ENCODE measurements at regions not wholly inside any gene's neighbourhood (a gene's known extent, or its start where the extent isn't known, plus 50 kb on each side); places are given as distances from the start of the nearest gene placed in this dataset.

DNA sequence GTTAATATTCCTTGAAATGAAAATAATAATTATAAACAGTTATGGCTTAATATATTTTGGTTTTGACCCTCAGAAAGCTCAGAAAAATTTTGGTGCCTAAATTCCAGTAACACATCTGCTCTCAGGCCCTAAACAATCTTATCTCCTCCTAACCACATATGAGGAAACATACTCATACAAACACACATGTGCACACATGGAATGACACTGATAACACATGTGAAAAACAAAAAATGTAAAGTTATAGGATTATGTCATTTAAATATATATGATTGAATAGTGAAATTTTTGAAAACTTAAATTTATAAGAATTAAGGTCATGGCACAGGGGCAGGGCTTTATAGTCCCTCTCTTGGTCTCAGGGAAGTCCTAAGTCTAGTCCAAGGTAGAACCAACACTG, 127.2 kb upstream of the TRPC7 start:
- POLR2A ChIA-PET (ENCODE audit: low non-redundant PET) = no interaction called here

GRCh38 chr5:136491806-136492205, 126.5 kb upstream of the TRPC7 start:
- no peaks in the 10 kb centered on the region for H3K36me3 ChIP-seq (ENCODE audit: insufficient read depth, low read length, poor library complexity, severe bottlenecking)
- H3K9me3 ChIP-seq (ENCODE audit: low read depth, low read length, poor library complexity, severe bottlenecking) = no peaks in the 10 kb centered on the region
- H3K4me3 ChIP-seq (ENCODE audit: low read depth, low read length, poor library complexity, severe bottlenecking) = no peak overlapping the region
- H3K27ac ChIP-seq (ENCODE audit: low read depth, low read length, poor library complexity, severe bottlenecking) = no peak overlapping the region
- no peaks in the 10 kb centered on the region for H3K4me1 ChIP-seq (ENCODE audit: insufficient read depth, low read length, poor library complexity, severe bottlenecking)
- no TSS peak for BruUV-seq (replicated peaks)
- ChIA-PET CTCF (no interaction called here), POLR2A (ENCODE audit: low non-redundant PET) (no interaction called here)
- DNase-seq (ENCODE audit: low spot score) = no peak
- no peak for TF ChIP-seq EZH2 (IDR thresholded peaks at IDR 0.05; ENCODE audit: borderline replicate concordance, low read depth, low read length, poor library complexity, severe bottlenecking)
- TF ChIP-seq CTCF (conservative IDR thresholded peaks at IDR 0.05; ENCODE audit: low read depth, low read length) = no peak
- H3K27me3 ChIP-seq (replicated peaks; ENCODE audit: insufficient read depth, low read depth, low read length, poor library complexity) = peaks cover 12% of the 10 kb centered on the region
- intact Hi-C loops (cut with micrococcal nuclease; ENCODE audit: unreplicated experiment) = no loop called here

More for the DNA sequence above, 127.2 kb upstream of the TRPC7 start:
- Histone ChIP-seq H3K27ac (ENCODE audit: low read depth, low read length, poor library complexity, severe bottlenecking) (no peak overlapping the region), H3K4me3 (ENCODE audit: low read depth, low read length, poor library complexity, severe bottlenecking) (no peak overlapping the region), H3K27me3 (replicated peaks; ENCODE audit: insufficient read depth, low read depth, low read length, poor library complexity) (peaks cover 12% of the 10 kb centered on the region), H3K36me3 (ENCODE audit: insufficient read depth, low read length, poor library complexity, severe bottlenecking) (no peaks in the 10 kb centered on the region), H3K4me1 (ENCODE audit: insufficient read depth, low read length, poor library complexity, severe bottlenecking) (no peaks in the 10 kb centered on the region), H3K9me3 (ENCODE audit: low read depth, low read length, poor library complexity, severe bottlenecking) (no peaks in the 10 kb centered on the region)
- TF ChIP-seq CTCF (conservative IDR thresholded peaks at IDR 0.05; ENCODE audit: low read depth, low read length) (no peak), EZH2 (IDR thresholded peaks at IDR 0.05; ENCODE audit: borderline replicate concordance, low read depth, low read length, poor library complexity, severe bottlenecking) (no peak)
- no peak for DNase-seq (ENCODE audit: low spot score)
- BruUV-seq (replicated peaks) = no TSS peak
- intact Hi-C loops (cut with micrococcal nuclease; ENCODE audit: unreplicated experiment) = no loop called here
- CTCF ChIA-PET = no interaction called here

DNA sequence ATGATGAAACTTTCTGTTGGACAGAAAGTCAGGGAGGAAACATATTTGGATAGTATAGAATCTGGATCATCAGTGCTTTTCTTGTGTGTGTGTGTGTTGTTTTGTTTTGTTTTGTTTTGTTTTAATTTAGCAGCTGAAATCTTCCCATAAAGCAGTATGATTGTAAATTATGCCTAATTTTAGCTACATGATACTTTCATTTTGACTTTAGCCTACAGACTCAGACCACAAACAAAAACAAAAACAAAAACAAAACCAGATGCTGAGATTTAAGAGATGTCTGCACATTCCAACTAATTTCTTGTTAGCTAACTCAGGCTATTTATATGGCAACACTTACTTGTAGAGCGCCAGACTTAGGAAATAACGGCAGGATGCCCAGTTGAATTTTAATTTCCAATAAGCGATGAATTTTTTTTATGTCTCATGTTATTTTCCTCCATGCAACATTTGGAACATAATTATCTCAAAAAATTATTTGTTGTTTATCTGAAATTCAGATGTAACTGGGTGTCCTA, 119.5 kb upstream of the TRPC7 start:
- no peaks in the 10 kb centered on the region for H3K36me3 ChIP-seq (ENCODE audit: insufficient read depth, low read length, poor library complexity, severe bottlenecking)
- H3K4me1 ChIP-seq (ENCODE audit: insufficient read depth, low read length, poor library complexity, severe bottlenecking) = no peaks in the 10 kb centered on the region
- POLR2A ChIA-PET (ENCODE audit: low non-redundant PET) = no interaction called here
- no peak for DNase-seq (ENCODE audit: low spot score)
- H3K27me3 ChIP-seq (replicated peaks; ENCODE audit: insufficient read depth, low read depth, low read length, poor library complexity) = peaks cover 56% of the 10 kb centered on the region
- intact Hi-C loops (cut with micrococcal nuclease; ENCODE audit: unreplicated experiment) = no loop called here
- no TSS peak for BruUV-seq (replicated peaks)
- H3K9me3 ChIP-seq (ENCODE audit: low read depth, low read length, poor library complexity, severe bottlenecking) = no peaks in the 10 kb centered on the region
- no peak overlapping the region for H3K4me3 ChIP-seq (ENCODE audit: low read depth, low read length, poor library complexity, severe bottlenecking)
- no peak overlapping the region for H3K27ac ChIP-seq (ENCODE audit: low read depth, low read length, poor library complexity, severe bottlenecking)
- CTCF ChIA-PET = no interaction called here
- TF ChIP-seq EZH2 (IDR thresholded peaks at IDR 0.05; ENCODE audit: borderline replicate concordance, low read depth, low read length, poor library complexity, severe bottlenecking) = no peak
- TF ChIP-seq CTCF (conservative IDR thresholded peaks at IDR 0.05; ENCODE audit: low read depth, low read length) = no peak

Measured in A673 (cell line).